ENCODE measurements at regions not wholly inside any gene's neighbourhood (a gene's known extent, or its start where the extent isn't known, plus 50 kb on each side); places are given as distances from the start of the nearest gene placed in this dataset.

GRCh38 chr12:46450279-46450748 lies 77.7 kb upstream of the SLC38A2 start:
- no peak for DNase-seq (ENCODE audit: low read depth)
- no peak for TF ChIP-seq CTCF (conservative IDR thresholded peaks at IDR 0.05; ENCODE audit: low read depth, low read length)
- H3K4me3 ChIP-seq (ENCODE audit: low read length), result no peak overlapping the region

GRCh38 chr12:46449856-46450255 lies 77.3 kb upstream of the SLC38A2 start:
- H3K4me3 ChIP-seq (ENCODE audit: low read length), result no peak overlapping the region
- TF ChIP-seq CTCF (conservative IDR thresholded peaks at IDR 0.05; ENCODE audit: low read depth, low read length), result no peak
- DNase-seq (ENCODE audit: low read depth), result no peak

- no peak overlapping the region for H3K4me3 ChIP-seq (ENCODE audit: low read length)
- no peak for TF ChIP-seq CTCF (conservative IDR thresholded peaks at IDR 0.05; ENCODE audit: low read depth, low read length)
- DNase-seq (ENCODE audit: low read depth), result no peak
These were observed 76.7 kb upstream of the SLC38A2 start for GRCh38 chr12:46449316-46449715.

GRCh38 chr12:46446645-46447044 lies 74.1 kb upstream of the SLC38A2 start:
- no peak overlapping the region for H3K4me3 ChIP-seq (ENCODE audit: low read length)
- TF ChIP-seq CTCF (conservative IDR thresholded peaks at IDR 0.05; ENCODE audit: low read depth, low read length), result no peak
- DNase-seq (ENCODE audit: low read depth), result no peak

GRCh38 chr12:46445551-46446235 lies 73.1 kb upstream of the SLC38A2 start:
- TF ChIP-seq CTCF (conservative IDR thresholded peaks at IDR 0.05; ENCODE audit: low read depth, low read length), result no peak
- H3K4me3 ChIP-seq (ENCODE audit: low read length), result no peak overlapping the region
- DNase-seq (ENCODE audit: low read depth), result no peak

- TF ChIP-seq CTCF (conservative IDR thresholded peaks at IDR 0.05; ENCODE audit: low read depth, low read length), result no peak
- no peak overlapping the region for H3K4me3 ChIP-seq (ENCODE audit: low read length)
- no peak for DNase-seq (ENCODE audit: low read depth)
These were observed 72.5 kb upstream of the SLC38A2 start for GRCh38 chr12:46445093-46445492.

GRCh38 chr12:46443594-46444263 lies 71.2 kb upstream of the SLC38A2 start:
- no peak for DNase-seq (ENCODE audit: low read depth)
- H3K4me3 ChIP-seq (ENCODE audit: low read length), result no peak overlapping the region
- no peak for TF ChIP-seq CTCF (conservative IDR thresholded peaks at IDR 0.05; ENCODE audit: low read depth, low read length)
